Stimulated activated CD4-positive, alpha-beta T cell treated with anti-CD3 and anti-CD28 coated beads, TNF-alpha, amount 100 ng/mL, for 48 hours (primary cell): ENCODE measurements at regions not wholly inside any gene's neighbourhood (a gene's known extent, or its start where the extent isn't known, plus 50 kb on each side); places are given as distances from the start of the nearest gene placed in this dataset.

ENCODE experiments used
- DNase-seq, 3 donors: peaks; one replicate each; pipeline ENCODE4 v3.0.0-alpha.2; 2020; ENCODE audit warnings: low read depth in 3 of 3

GRCh38 chr11:79796704-79797103 lies 355.9 kb upstream of the TENM4 start:
- no peak for DNase-seq

GRCh38 chr11:79794484-79795393 lies 353.9 kb upstream of the TENM4 start:
- no peak for DNase-seq

GRCh38 chr11:79794057-79794456 lies 353.2 kb upstream of the TENM4 start:
- DNase-seq: no peak

GRCh38 chr11:79786961-79787360 lies 346.1 kb upstream of the TENM4 start:
- DNase-seq: no peak

GRCh38 chr11:79783833-79784232 lies 343.0 kb upstream of the TENM4 start:
- DNase-seq: no peak

GRCh38 chr11:79768343-79768742 lies 327.5 kb upstream of the TENM4 start:
- DNase-seq: no peak

GRCh38 chr11:79762279-79762921 lies 321.6 kb upstream of the TENM4 start:
- DNase-seq: no peak

- no peak for DNase-seq
Observed at GRCh38 chr11:79758325-79758724, 317.5 kb upstream of the TENM4 start.

GRCh38 chr11:79747406-79747805 lies 306.6 kb upstream of the TENM4 start:
- DNase-seq: no peak

GRCh38 chr11:79744941-79745340 lies 304.1 kb upstream of the TENM4 start:
- DNase-seq: no peak

- DNase-seq: no peak
Observed at GRCh38 chr11:79742176-79742575, 301.3 kb upstream of the TENM4 start.

GRCh38 chr11:79739591-79739990 lies 298.8 kb upstream of the TENM4 start:
- DNase-seq: no peak

GRCh38 chr11:79727221-79727620 lies 286.4 kb upstream of the TENM4 start:
- DNase-seq: no peak

GRCh38 chr11:79720115-79720514 lies 279.3 kb upstream of the TENM4 start:
- no peak for DNase-seq

GRCh38 chr11:79708319-79708932 lies 267.6 kb upstream of the TENM4 start:
- no peak for DNase-seq

GRCh38 chr11:79705648-79706047 lies 264.8 kb upstream of the TENM4 start:
- DNase-seq: no peak

- DNase-seq: no peak
Observed at GRCh38 chr11:79702303-79702702, 261.5 kb upstream of the TENM4 start.

- DNase-seq: no peak
Observed at GRCh38 chr11:79699246-79699645, 258.4 kb upstream of the TENM4 start.

GRCh38 chr11:79697905-79698304 lies 257.1 kb upstream of the TENM4 start:
- no peak for DNase-seq

GRCh38 chr11:79694368-79694767 lies 253.5 kb upstream of the TENM4 start:
- DNase-seq: no peak

GRCh38 chr11:79691445-79691844 lies 250.6 kb upstream of the TENM4 start:
- no peak for DNase-seq

- no peak for DNase-seq
Observed at GRCh38 chr11:79686703-79687419, 246.0 kb upstream of the TENM4 start.
